Naive thymus-derived CD4-positive, alpha-beta T cell (primary cell): ENCODE measurements at regions not wholly inside any gene's neighbourhood (a gene's known extent, or its start where the extent isn't known, plus 50 kb on each side); places are given as distances from the start of the nearest gene placed in this dataset.

ENCODE experiments used
- ATAC-seq: fragments of 150-1000 bp; cut with Tn5 transposase; 2 replicates; pipeline ENCODE4 v1.10.0; 2021; ENCODE audit warnings: mild to moderate bottlenecking, moderate library complexity
- CTCF ChIA-PET: fragments of 350-600 bp; sonication (Branson Sonifier 250); formaldehyde crosslinking; loops from one replicate; lab custom pipeline; 2021; ENCODE audit warnings: antibody characterized with exemption; lab: Charles Lee
- POLR2A ChIA-PET: fragments of 350-600 bp; sonication (Branson Sonifier 250); formaldehyde crosslinking; loops from one replicate; lab custom pipeline; 2021; ENCODE audit warnings: antibody characterized with exemption, inconsistent platforms; lab: Charles Lee
- DNase-seq, 9 donors: peaks; one replicate each; pipeline versions ENCODE4 v3.0.0 to v3.0.0-alpha.2; 2020 to 2022; ENCODE audit warnings: mixed read lengths in 1 of 9
- H3K27ac ChIP-seq: one replicate; pipeline ENCODE4 v1.7.0; 2013; ENCODE audit warnings: mild to moderate bottlenecking, low read depth, low read length, moderate library complexity
- H3K27me3 ChIP-seq, 2 donors: one replicate each; pipeline ENCODE4 v1.7.0; 2013; ENCODE audit warnings: low read length in 2 of 2, mild to moderate bottlenecking in 2 of 2, moderate library complexity in 2 of 2; ENCODE audit not compliant: control insufficient read depth in 2 of 2, insufficient read depth in 2 of 2
- H3K36me3 ChIP-seq, 3 experiments: 1 replicate in 2 of 3; 2 replicates in 1 of 3; pipeline ENCODE4 v1.7.0; 2013; ENCODE audit warnings: low read length in 3 of 3, mild to moderate bottlenecking in 3 of 3, moderate library complexity in 1 of 3; ENCODE audit not compliant: insufficient read depth in 3 of 3, control insufficient read depth in 2 of 3
- H3K4me1 ChIP-seq, 2 donors: one replicate each; pipeline ENCODE4 v1.7.0; 2013; ENCODE audit warnings: low read length in 2 of 2, mild to moderate bottlenecking in 2 of 2, moderate library complexity in 1 of 2; ENCODE audit not compliant: control insufficient read depth in 2 of 2, insufficient read depth in 2 of 2
- H3K4me3 ChIP-seq: 2 replicates; pipeline ENCODE4 v1.7.0; 2013; ENCODE audit warnings: mild to moderate bottlenecking, low read length
- H3K9me3 ChIP-seq, 3 experiments: 1 replicate in 2 of 3; 2 replicates in 1 of 3; pipeline ENCODE4 v1.7.0; 2013; ENCODE audit warnings: low read length in 3 of 3; ENCODE audit not compliant: control insufficient read depth in 2 of 3
- H3K27ac Mint-ChIP-seq, 9 donors: one replicate each; pipeline ENCODE4 v1.8.0; 2020 to 2022; ENCODE audit warnings: mixed read lengths in 9 of 9, mild to moderate bottlenecking in 8 of 9, moderate library complexity in 5 of 9, inconsistent platforms in 2 of 9
- H3K27me3 Mint-ChIP-seq, 5 donors: one replicate each; pipeline ENCODE4 v1.8.0; 2021 to 2022; ENCODE audit warnings: mixed read lengths in 5 of 5, mild to moderate bottlenecking in 1 of 5
- H3K36me3 Mint-ChIP-seq, 5 donors: one replicate each; pipeline ENCODE4 v1.8.0; 2020 to 2022; ENCODE audit warnings: mixed read lengths in 5 of 5, mild to moderate bottlenecking in 3 of 5, inconsistent platforms in 1 of 5
- H3K4me1 Mint-ChIP-seq, 7 donors: one replicate each; pipeline ENCODE4 v1.8.0; 2020 to 2022; ENCODE audit warnings: mixed read lengths in 7 of 7, mild to moderate bottlenecking in 3 of 7, inconsistent platforms in 1 of 7
- H3K4me3 Mint-ChIP-seq, 10 donors: one replicate each; pipeline ENCODE4 v1.8.0; 2020 to 2022; ENCODE audit warnings: mild to moderate bottlenecking in 10 of 10, mixed read lengths in 10 of 10, moderate library complexity in 6 of 10, inconsistent platforms in 2 of 10
- H3K9me3 Mint-ChIP-seq, 11 donors: one replicate each; pipeline ENCODE4 v1.8.0; 2020 to 2022; ENCODE audit warnings: mixed read lengths in 11 of 11, mild to moderate bottlenecking in 4 of 11, inconsistent platforms in 1 of 11, moderate library complexity in 1 of 11
- intact Hi-C, 2 donors: fragments of 100-400 bp; cut with micrococcal nuclease; formaldehyde crosslinking; loops; one replicate each; pipeline ENCODE4 v1.15.1; 2023

GRCh38 chr3:67809370-67809935 lies 155.0 kb upstream of the SUCLG2 start:
- Histone ChIP-seq H3K27me3 (no peaks in the 10 kb centered on the region), H3K4me3 (no peak overlapping the region), H3K36me3 (no peaks in the 10 kb centered on the region), H3K9me3 (no peaks in the 10 kb centered on the region), H3K4me1 (no peaks in the 10 kb centered on the region), H3K27ac (no peak overlapping the region)
- H3K4me3 Mint-ChIP-seq: no peak overlapping the region
- H3K27ac Mint-ChIP-seq: no peak overlapping the region
- POLR2A ChIA-PET: no interaction called here
- no peak for DNase-seq
- H3K9me3 Mint-ChIP-seq: peaks cover 0 to 2% (median 0%) of the 10 kb centered on the region in 11 donors
- H3K27me3 Mint-ChIP-seq: peaks cover 0 to 3% (median 0%) of the 10 kb centered on the region in 5 donors
- H3K4me1 Mint-ChIP-seq: no peaks in the 10 kb centered on the region
- CTCF ChIA-PET: no interaction called here
- ATAC-seq: no peak
- peaks cover 0 to 3% (median 0%) of the 10 kb centered on the region in 5 donors for H3K36me3 Mint-ChIP-seq
- intact Hi-C loops: no loop called here

- H3K9me3 ChIP-seq: peaks cover 0 to 3% (median 0%) of the 10 kb centered on the region in 3 experiments
- Mint-ChIP-seq H3K27me3 (peaks cover 0 to 3% (median 0%) of the 10 kb centered on the region in 5 donors), H3K36me3 (peaks cover 0 to 5% (median 1%) of the 10 kb centered on the region in 5 donors), H3K4me3 (no peak overlapping the region), H3K27ac (no peak overlapping the region), H3K4me1 (no peaks in the 10 kb centered on the region), H3K9me3 (peaks cover 0 to 4% (median 3%) of the 10 kb centered on the region in 11 donors)
- H3K36me3 ChIP-seq: no peaks in the 10 kb centered on the region
- H3K4me1 ChIP-seq: no peaks in the 10 kb centered on the region
- ATAC-seq (no peak), DNase-seq (no peak)
- H3K4me3 ChIP-seq: no peak overlapping the region
- CTCF ChIA-PET: no interaction called here
- intact Hi-C loops: no loop called here
- H3K27ac ChIP-seq: no peak overlapping the region
- POLR2A ChIA-PET: no interaction called here
- no peaks in the 10 kb centered on the region for H3K27me3 ChIP-seq
These were observed 154.5 kb upstream of the SUCLG2 start for GRCh38 chr3:67808906-67809305.

GRCh38 chr3:67804578-67804977 lies 150.2 kb upstream of the SUCLG2 start:
- Histone ChIP-seq H3K27ac (no peak overlapping the region), H3K4me3 (no peak overlapping the region), H3K9me3 (peaks cover 0 to 13% (median 0%) of the 10 kb centered on the region in 3 experiments), H3K27me3 (no peaks in the 10 kb centered on the region), H3K36me3 (no peaks in the 10 kb centered on the region), H3K4me1 (no peaks in the 10 kb centered on the region)
- peaks cover 0 to 26% (median 25%) of the 10 kb centered on the region in 5 donors for H3K36me3 Mint-ChIP-seq
- no peak for ATAC-seq
- CTCF ChIA-PET: no interaction called here
- intact Hi-C loops: no loop called here
- POLR2A ChIA-PET: no interaction called here
- H3K27me3 Mint-ChIP-seq: peaks cover 0 to 4% (median 0%) of the 10 kb centered on the region in 5 donors
- no peak for DNase-seq
- H3K4me1 Mint-ChIP-seq: no peaks in the 10 kb centered on the region
- H3K9me3 Mint-ChIP-seq: peaks cover 7 to 41% (median 17%) of the 10 kb centered on the region in 11 donors
- H3K27ac Mint-ChIP-seq: no peak overlapping the region
- H3K4me3 Mint-ChIP-seq: no peak overlapping the region

GRCh38 chr3:67804089-67804488 lies 149.7 kb upstream of the SUCLG2 start:
- Mint-ChIP-seq H3K4me1 (no peaks in the 10 kb centered on the region), H3K36me3 (peaks cover 0 to 29% (median 25%) of the 10 kb centered on the region in 5 donors)
- intact Hi-C loops: no loop called here

GRCh38 chr3:67798412-67798811 lies 144.0 kb upstream of the SUCLG2 start:
- no peaks in the 10 kb centered on the region for H3K4me1 ChIP-seq
- intact Hi-C loops: no loop called here
- peaks cover 0 to 8% (median 0%) of the 10 kb centered on the region in 5 donors for H3K27me3 Mint-ChIP-seq
- DNase-seq (no peak), ATAC-seq (no peak)
- H3K27ac Mint-ChIP-seq: no peak overlapping the region
- peaks cover 0 to 5% (median 0%) of the 10 kb centered on the region in 7 donors for H3K4me1 Mint-ChIP-seq
- CTCF ChIA-PET: no interaction called here
- no peaks in the 10 kb centered on the region for H3K27me3 ChIP-seq
- H3K9me3 Mint-ChIP-seq: peaks cover 0 to 33% (median 9%) of the 10 kb centered on the region in 11 donors
- no peak overlapping the region for H3K27ac ChIP-seq
- H3K4me3 Mint-ChIP-seq: no peak overlapping the region
- no peak overlapping the region for H3K4me3 ChIP-seq
- H3K36me3 Mint-ChIP-seq: peaks cover 0 to 23% (median 16%) of the 10 kb centered on the region in 5 donors
- POLR2A ChIA-PET: no interaction called here
- H3K9me3 ChIP-seq: peaks cover 0 to 5% (median 0%) of the 10 kb centered on the region in 3 experiments
- H3K36me3 ChIP-seq: no peaks in the 10 kb centered on the region

More at GRCh38 chr3:67804089-67804488, 149.7 kb upstream of the SUCLG2 start:
- Mint-ChIP-seq H3K27ac (no peak overlapping the region), H3K27me3 (peaks cover 0 to 4% (median 0%) of the 10 kb centered on the region in 5 donors), H3K4me3 (no peak overlapping the region), H3K9me3 (peaks cover 7 to 41% (median 17%) of the 10 kb centered on the region in 11 donors)
- CTCF ChIA-PET: no interaction called here
- Histone ChIP-seq H3K4me1 (no peaks in the 10 kb centered on the region), H3K4me3 (no peak overlapping the region), H3K36me3 (no peaks in the 10 kb centered on the region), H3K9me3 (peaks cover 0 to 13% (median 0%) of the 10 kb centered on the region in 3 experiments), H3K27me3 (no peaks in the 10 kb centered on the region), H3K27ac (no peak overlapping the region)
- ATAC-seq (no peak), DNase-seq (no peak)
- POLR2A ChIA-PET: no interaction called here

- Histone ChIP-seq H3K27me3 (no peaks in the 10 kb centered on the region), H3K9me3 (no peaks in the 10 kb centered on the region), H3K4me1 (peaks cover 0 to 9% of the 10 kb centered on the region in 2 donors), H3K36me3 (no peaks in the 10 kb centered on the region), H3K27ac (no peak overlapping the region), H3K4me3 (no peak overlapping the region)
- CTCF ChIA-PET: interaction anchor here (0.7 to 3.1 kb wide), 4 partner anchors 382 to 819 kb away, joined by 3 to 29 read pairs (median 12); no protein-coding TSS in a partner anchor
- Mint-ChIP-seq H3K9me3 (peaks cover 0 to 6% (median 0%) of the 10 kb centered on the region in 11 donors), H3K4me1 (peaks cover 8 to 23% (median 15%) of the 10 kb centered on the region in 7 donors), H3K27me3 (peaks cover 0 to 9% (median 0%) of the 10 kb centered on the region in 5 donors), H3K36me3 (peaks cover 0 to 2% (median 0%) of the 10 kb centered on the region in 5 donors), H3K27ac (no peak overlapping the region), H3K4me3 (no peak overlapping the region)
- POLR2A ChIA-PET: no interaction called here
- ATAC-seq (no peak), DNase-seq (no peak)
- intact Hi-C loops: loop anchor here (2.0 to 5.0 kb wide), 3 partner anchors 197 to 819 kb away; no protein-coding TSS in a partner anchor
These were observed 137.2 kb upstream of the SUCLG2 start for GRCh38 chr3:67791620-67792019.
